Loucy (cell line): ENCODE measurements at regions not wholly inside any gene's neighbourhood (a gene's known extent, or its start where the extent isn't known, plus 50 kb on each side); places are given as distances from the start of the nearest gene placed in this dataset.

Experiments
- CTCF ChIP-seq: fragments of 200-600 bp; sonication (generic); conservative IDR thresholded peaks from 2 replicates; pipeline ENCODE4 v1.5.1; 2014; ENCODE audit warnings: mild to moderate bottlenecking, antibody characterized with exemption, low read length
- EZH2phosphoT487 ChIP-seq: fragments of 200-600 bp; IDR thresholded peaks from 2 replicates; pipeline ENCODE4 v1.6.1; 2018; ENCODE audit warnings: antibody characterized with exemption, mild to moderate bottlenecking, moderate library complexity, borderline replicate concordance

- no peak for TF ChIP-seq CTCF
- TF ChIP-seq EZH2phosphoT487 = no peak
These were observed 232.9 kb upstream of the CPNE8 start for GRCh38 chr12:39138268-39138667.
